Urinary bladder (tissue), 3 donors: ENCODE measurements at regions not wholly inside any gene's neighbourhood (a gene's known extent, or its start where the extent isn't known, plus 50 kb on each side); places are given as distances from the start of the nearest gene placed in this dataset.

Source experiments
- DNase-seq: peaks from one replicate; pipeline ENCODE4 v3.0.0-alpha.2; 2015; ENCODE audit errors: extremely low spot score
- H3K27ac ChIP-seq: one replicate; pipeline ENCODE4 v1.5.1; 2013; ENCODE audit warnings: low read depth, mild to moderate bottlenecking, moderate library complexity
- H3K36me3 ChIP-seq: one replicate; pipeline ENCODE4 v1.6.1; 2013; ENCODE audit warnings: mild to moderate bottlenecking, moderate library complexity; ENCODE audit not compliant: insufficient read depth
- H3K4me1 ChIP-seq: one replicate; pipeline ENCODE4 v1.6.1; 2013; ENCODE audit warnings: mild to moderate bottlenecking, moderate library complexity; ENCODE audit not compliant: insufficient read depth
- H3K4me3 ChIP-seq: one replicate; pipeline ENCODE4 v1.5.1; 2013; ENCODE audit warnings: low read depth, low read length
- WGBS: extraction: QIAGEN DNeasy Blood & Tissue Kit; methylation state at CpG from one replicate; pipeline ENCODE4 v1.1.7; 2013; 5-methylcytosine and 5-hydroxymethylcytosine counted together
- donor health status: healthy with polysubstance abuse.
- donor health status: healthy.

DNA sequence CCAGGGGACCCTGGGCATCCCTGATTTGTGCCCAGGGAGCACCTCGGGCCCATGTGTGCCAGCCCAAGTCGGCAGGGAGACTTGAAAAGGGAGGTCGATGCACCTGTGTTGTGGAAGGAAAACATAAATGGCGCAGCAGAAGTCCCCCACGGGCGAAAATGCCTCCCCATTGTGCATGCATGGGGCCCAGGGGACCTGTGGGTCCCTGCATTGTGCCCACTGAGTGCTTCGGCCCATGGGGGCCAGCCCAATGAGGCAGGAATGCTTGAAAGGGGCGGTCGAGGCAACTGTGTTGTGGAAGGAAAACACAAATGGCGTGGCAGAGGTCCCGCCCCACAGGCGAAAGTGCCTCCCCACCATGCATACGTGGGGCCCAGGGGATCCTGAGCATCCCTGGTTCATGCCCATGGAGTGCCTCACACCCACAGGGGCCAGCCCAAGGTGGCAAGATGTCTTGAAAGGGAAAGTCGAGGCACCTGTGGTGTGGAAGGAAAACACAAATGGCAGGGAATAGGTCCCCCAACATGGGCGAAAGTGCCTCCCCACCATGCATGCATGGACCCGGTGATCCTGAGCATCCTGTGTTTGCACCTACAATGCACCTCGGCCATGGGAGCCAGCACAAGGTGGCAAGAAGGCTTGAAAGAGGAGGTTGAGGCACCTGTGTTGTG is 368.0 kb downstream of the ALG10 start:
- no peak for DNase-seq
- Histone ChIP-seq H3K27ac (no peak overlapping the region), H3K4me3 (no peak overlapping the region)

DNA sequence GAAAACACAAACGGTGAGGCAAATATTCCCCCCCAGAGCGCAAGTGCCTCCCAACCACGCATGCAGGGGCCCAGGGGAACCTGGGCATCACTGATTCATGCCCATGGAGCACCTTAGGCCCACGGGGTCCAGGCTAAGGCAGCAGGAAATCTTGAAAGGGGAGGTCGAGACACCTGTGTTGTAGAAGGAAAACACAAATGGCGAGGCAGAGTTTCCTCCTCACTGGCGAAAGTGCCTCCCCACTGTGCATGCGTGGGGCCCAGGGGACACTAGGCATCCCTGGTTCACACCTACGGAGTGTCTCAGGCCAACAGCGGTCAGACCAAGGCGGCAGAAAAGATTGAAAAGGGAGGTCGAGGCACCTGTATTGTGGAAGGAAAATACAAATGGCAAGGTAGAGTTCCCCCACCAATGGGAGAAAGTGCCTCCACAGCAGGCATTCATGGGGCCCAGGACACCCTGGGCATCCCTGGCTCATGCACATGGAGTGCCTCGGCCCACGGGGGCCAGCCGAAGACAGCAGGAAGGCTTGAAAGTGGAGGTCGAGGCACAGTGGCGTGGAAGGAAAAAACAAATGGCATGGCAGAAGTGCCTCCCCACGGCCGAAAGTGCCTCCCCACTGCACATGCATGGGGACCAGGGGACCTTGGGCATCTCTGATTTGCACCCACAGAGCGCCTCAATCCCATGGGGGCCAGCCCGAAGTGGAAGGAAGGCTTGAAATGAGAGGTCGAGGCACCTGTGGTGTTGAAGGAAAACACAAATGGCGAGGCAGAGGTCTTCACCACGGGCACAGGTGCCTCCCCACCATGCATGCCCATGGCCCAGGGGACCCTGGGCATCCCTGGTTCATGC is 368.8 kb downstream of the ALG10 start:
- no peaks in the 10 kb centered on the region for H3K4me1 ChIP-seq
- no peak overlapping the region for H3K4me3 ChIP-seq
- no peaks in the 10 kb centered on the region for H3K36me3 ChIP-seq
- DNase-seq: no peak
- 76% methylated on average over 24 of the region's 24 CpGs for WGBS
- no peak overlapping the region for H3K27ac ChIP-seq

More for the DNA sequence above, 368.0 kb downstream of the ALG10 start:
- WGBS: 73% methylated on average over 17 of the region's 17 CpGs
- H3K4me1 ChIP-seq: no peaks in the 10 kb centered on the region
- H3K36me3 ChIP-seq: no peaks in the 10 kb centered on the region

- H3K4me1 ChIP-seq: no peaks in the 10 kb centered on the region
- WGBS: 67% methylated on average over 37 of the region's 37 CpGs
- no peaks in the 10 kb centered on the region for H3K36me3 ChIP-seq
- H3K4me3 ChIP-seq: no peak overlapping the region
- DNase-seq: no peak
- no peak overlapping the region for H3K27ac ChIP-seq
Measured at GRCh38 chr12:34391771-34392581, 369.7 kb downstream of the ALG10 start.

DNA sequence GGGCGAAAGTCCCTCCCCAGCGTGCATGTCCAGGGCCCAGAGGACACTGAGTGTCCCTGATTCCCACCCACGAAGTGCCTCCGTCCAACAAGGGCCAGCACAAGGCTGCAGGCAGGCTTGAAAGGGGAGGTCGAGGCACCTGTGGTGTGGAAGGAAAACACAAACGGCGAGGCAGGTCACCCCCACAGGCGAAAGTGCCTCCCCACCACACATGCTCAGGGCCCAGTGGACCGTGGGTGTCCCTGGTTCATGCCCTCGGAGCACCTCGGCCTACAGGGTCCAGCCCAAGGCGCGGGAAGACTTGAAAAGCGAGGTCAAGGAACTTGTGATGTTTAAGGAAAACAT is 370.4 kb downstream of the ALG10 start:
- no peak for DNase-seq
- H3K36me3 ChIP-seq: no peaks in the 10 kb centered on the region
- no peak overlapping the region for H3K4me3 ChIP-seq
- WGBS: 73% methylated on average over 14 of the region's 14 CpGs
- no peak overlapping the region for H3K27ac ChIP-seq
- no peaks in the 10 kb centered on the region for H3K4me1 ChIP-seq

GRCh38 chr12:34393086-34393820 is 371.0 kb downstream of the ALG10 start:
- 59% methylated on average over 35 of the region's 35 CpGs for WGBS
- Histone ChIP-seq H3K36me3 (no peaks in the 10 kb centered on the region), H3K4me1 (no peaks in the 10 kb centered on the region), H3K27ac (no peak overlapping the region), H3K4me3 (no peak overlapping the region)
- no peak for DNase-seq

DNA sequence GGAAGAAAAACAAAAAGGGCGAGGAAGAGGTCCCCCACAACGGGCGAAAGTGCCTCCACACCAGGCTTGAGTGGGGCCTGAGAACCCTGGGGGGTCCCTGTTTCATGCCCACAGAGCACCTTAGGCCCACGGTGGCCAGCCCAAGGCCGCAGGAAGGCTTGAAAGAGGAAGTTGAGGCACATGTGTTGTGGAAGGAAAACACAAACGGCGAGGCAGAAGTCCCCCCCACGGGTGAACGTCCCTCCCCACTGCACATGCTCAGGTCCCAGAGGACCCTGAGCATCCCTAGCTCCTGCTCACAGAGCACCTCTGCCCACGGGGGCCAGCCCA is 371.5 kb downstream of the ALG10 start:
- no peaks in the 10 kb centered on the region for H3K36me3 ChIP-seq
- DNase-seq: no peak
- 64% methylated on average over 10 of the region's 10 CpGs for WGBS
- H3K27ac ChIP-seq: no peak overlapping the region
- no peak overlapping the region for H3K4me3 ChIP-seq
- no peaks in the 10 kb centered on the region for H3K4me1 ChIP-seq

DNA sequence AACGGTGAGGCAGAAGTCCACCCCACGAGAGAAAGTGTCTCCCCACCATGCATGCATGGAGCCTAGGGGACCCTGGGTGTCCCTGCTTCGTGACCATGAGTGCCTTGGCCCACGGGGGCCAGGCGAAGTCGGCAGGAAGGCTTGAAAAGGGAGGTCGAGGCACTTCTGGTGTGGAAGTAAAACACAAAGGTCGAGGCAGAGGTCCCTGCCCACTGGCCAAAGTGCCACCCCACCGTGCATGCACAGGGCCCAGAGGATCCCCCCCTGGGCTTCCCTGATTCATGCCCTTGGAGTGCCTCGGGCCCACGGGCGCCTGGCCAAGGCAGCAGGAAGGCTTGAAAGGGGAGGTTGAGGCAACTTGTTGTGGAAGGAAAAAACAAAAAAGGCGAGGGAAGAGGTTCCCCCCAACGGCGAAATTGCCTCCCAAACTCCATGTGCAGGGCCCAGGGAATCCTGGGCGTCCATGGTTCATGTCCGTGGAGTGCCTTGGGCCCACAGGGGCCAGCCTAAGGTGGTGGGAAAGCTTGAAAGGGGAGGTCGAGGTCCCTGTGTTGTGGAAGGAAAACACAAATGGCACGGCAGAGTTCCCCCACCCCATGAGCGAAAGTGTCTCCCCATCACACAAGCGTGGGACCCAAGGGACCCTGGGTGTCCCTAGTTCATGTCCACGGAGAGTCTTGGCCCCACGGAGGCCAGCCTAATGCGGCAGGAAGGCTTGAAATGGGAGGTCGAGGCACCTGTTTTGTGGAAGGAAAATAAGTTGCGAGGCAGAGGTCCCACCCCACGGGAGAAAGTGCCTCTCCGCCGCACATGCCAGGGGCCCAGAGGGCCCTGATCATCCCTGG is 372.1 kb downstream of the ALG10 start:
- H3K36me3 ChIP-seq: no peaks in the 10 kb centered on the region
- H3K27ac ChIP-seq: no peak overlapping the region
- H3K4me3 ChIP-seq: no peak overlapping the region
- DNase-seq: no peak
- WGBS: 59% methylated on average over 29 of the region's 29 CpGs
- no peaks in the 10 kb centered on the region for H3K4me1 ChIP-seq

- 64% methylated on average over 28 of the region's 28 CpGs for WGBS
- no peak for DNase-seq
- Histone ChIP-seq H3K27ac (no peak overlapping the region), H3K36me3 (no peaks in the 10 kb centered on the region), H3K4me3 (no peak overlapping the region), H3K4me1 (no peaks in the 10 kb centered on the region)
Measured at GRCh38 chr12:34395056-34396005, 373.0 kb downstream of the ALG10 start.

- H3K27ac ChIP-seq: no peak overlapping the region
- H3K4me1 ChIP-seq: no peaks in the 10 kb centered on the region
- H3K4me3 ChIP-seq: no peak overlapping the region
- no peak for DNase-seq
- 60% methylated on average over 27 of the region's 27 CpGs for WGBS
- no peaks in the 10 kb centered on the region for H3K36me3 ChIP-seq
Measured at GRCh38 chr12:34396006-34396860, 373.9 kb downstream of the ALG10 start.

GRCh38 chr12:34396861-34397590 is 374.7 kb downstream of the ALG10 start:
- DNase-seq: no peak
- Histone ChIP-seq H3K4me1 (no peaks in the 10 kb centered on the region), H3K36me3 (no peaks in the 10 kb centered on the region), H3K4me3 (no peak overlapping the region), H3K27ac (no peak overlapping the region)
- WGBS: 64% methylated on average over 20 of the region's 20 CpGs
